ENCODE measurements at regions not wholly inside any gene's neighbourhood (a gene's known extent, or its start where the extent isn't known, plus 50 kb on each side); places are given as distances from the start of the nearest gene placed in this dataset.

- TF ChIP-seq CTCF (IDR thresholded peaks at IDR 0.05; ENCODE audit: low read depth, low read length), result no peak
- H3K4me3 ChIP-seq (ENCODE audit: low read depth, low read length), result no peak overlapping the region
These were observed 323.4 kb downstream of the NR2F1-AS1 start for GRCh38 chr5:93257616-93258015.

- no peak for TF ChIP-seq CTCF (IDR thresholded peaks at IDR 0.05; ENCODE audit: low read depth, low read length)
- no peak overlapping the region for H3K4me3 ChIP-seq (ENCODE audit: low read depth, low read length)
These were observed 325.2 kb downstream of the NR2F1-AS1 start for GRCh38 chr5:93255796-93256195.

- H3K4me3 ChIP-seq (ENCODE audit: low read depth, low read length), result no peak overlapping the region
- no peak for TF ChIP-seq CTCF (IDR thresholded peaks at IDR 0.05; ENCODE audit: low read depth, low read length)
These were observed 328.9 kb downstream of the NR2F1-AS1 start for GRCh38 chr5:93252165-93252564.

GRCh38 chr5:93251347-93251746, 329.7 kb downstream of the NR2F1-AS1 start:
- no peak overlapping the region for H3K4me3 ChIP-seq (ENCODE audit: low read depth, low read length)
- TF ChIP-seq CTCF (IDR thresholded peaks at IDR 0.05; ENCODE audit: low read depth, low read length), result no peak

GRCh38 chr5:93250424-93250823, 330.6 kb downstream of the NR2F1-AS1 start:
- TF ChIP-seq CTCF (IDR thresholded peaks at IDR 0.05; ENCODE audit: low read depth, low read length), result no peak
- H3K4me3 ChIP-seq (ENCODE audit: low read depth, low read length), result no peak overlapping the region

GRCh38 chr5:93249651-93250289, 331.2 kb downstream of the NR2F1-AS1 start:
- no peak for TF ChIP-seq CTCF (IDR thresholded peaks at IDR 0.05; ENCODE audit: low read depth, low read length)
- H3K4me3 ChIP-seq (ENCODE audit: low read depth, low read length), result peak overlapping the region; percentile 54

GRCh38 chr5:93247105-93247504, 333.9 kb downstream of the NR2F1-AS1 start:
- TF ChIP-seq CTCF (IDR thresholded peaks at IDR 0.05; ENCODE audit: low read depth, low read length), result no peak

More at GRCh38 chr5:93247105-93247504, 333.9 kb downstream of the NR2F1-AS1 start:
- no peak overlapping the region for H3K4me3 ChIP-seq (ENCODE audit: low read depth, low read length)

Data from WI38 (cell line).